GM19372 (cell line): ENCODE measurements at regions not wholly inside any gene's neighbourhood (a gene's known extent, or its start where the extent isn't known, plus 50 kb on each side); places are given as distances from the start of the nearest gene placed in this dataset.
"Not testable (repeated sequence)": the region's sequence is repeated elsewhere in the genome, so short reads cannot be mapped to it uniquely, and the experiment has no call there.

Source experiments
- ATAC-seq: cut with Tn5 transposase; IDR thresholded peaks from one replicate; pipeline ENCODE4 v1.9.1; 2021; ENCODE audit warnings: mild to moderate bottlenecking, low read depth, moderate library complexity; ENCODE audit not compliant: unreplicated experiment

DNA sequence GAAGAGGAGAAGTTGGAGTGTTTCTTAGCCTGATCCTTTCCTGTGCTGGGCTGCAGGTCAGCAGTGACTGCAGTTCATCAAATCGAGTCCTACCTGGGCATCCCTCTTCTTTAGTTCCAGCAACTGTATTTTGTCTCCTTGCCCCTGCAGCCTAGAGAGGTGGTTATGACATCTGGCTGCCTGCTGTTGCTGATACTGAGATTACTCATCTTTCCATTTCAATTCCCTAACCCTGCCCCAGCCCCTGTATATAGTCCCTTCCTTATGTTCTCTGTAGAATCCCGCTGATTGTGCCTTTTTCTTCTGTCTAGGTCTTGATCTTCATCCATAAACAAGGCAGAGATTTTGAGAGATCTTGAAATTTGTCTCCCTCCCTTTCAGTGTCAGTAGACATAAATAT, 393.3 kb downstream of the EDEM1 start:
- no peak for ATAC-seq

GRCh38 chr3:5581743-5582142, 394.2 kb downstream of the EDEM1 start:
- no peak for ATAC-seq

GRCh38 chr3:5583920-5584319, 396.4 kb downstream of the EDEM1 start:
- ATAC-seq: no peak

DNA sequence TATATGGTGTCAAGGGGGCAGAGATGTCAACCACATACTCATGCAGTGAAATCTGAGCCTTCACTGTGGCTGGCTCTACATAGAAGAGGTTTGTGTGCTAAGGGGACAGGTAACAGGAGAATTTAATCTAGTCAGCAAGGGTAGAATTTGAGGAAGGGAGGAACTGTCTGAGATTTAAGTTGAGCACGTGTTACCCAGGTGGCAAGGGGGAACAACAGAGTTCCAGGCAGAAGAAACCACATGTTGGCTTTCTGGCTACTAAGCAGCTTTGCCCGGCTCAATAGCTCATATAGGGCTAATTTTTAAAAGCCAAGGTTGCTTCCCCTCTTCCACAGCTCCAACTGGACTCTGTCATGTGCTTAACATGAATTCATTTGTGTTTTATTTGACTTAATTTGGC, 397.6 kb downstream of the EDEM1 start:
- ATAC-seq: no peak

GRCh38 chr3:5606884-5607472, 419.5 kb downstream of the EDEM1 start:
- no peak for ATAC-seq

GRCh38 chr3:5607581-5607980, 420.1 kb downstream of the EDEM1 start:
- ATAC-seq: no peak

GRCh38 chr3:5608971-5609370, 421.5 kb downstream of the EDEM1 start:
- ATAC-seq: not testable (repeated sequence)

- no peak for ATAC-seq
These were observed 426.1 kb downstream of the EDEM1 start for GRCh38 chr3:5613599-5613998.

DNA sequence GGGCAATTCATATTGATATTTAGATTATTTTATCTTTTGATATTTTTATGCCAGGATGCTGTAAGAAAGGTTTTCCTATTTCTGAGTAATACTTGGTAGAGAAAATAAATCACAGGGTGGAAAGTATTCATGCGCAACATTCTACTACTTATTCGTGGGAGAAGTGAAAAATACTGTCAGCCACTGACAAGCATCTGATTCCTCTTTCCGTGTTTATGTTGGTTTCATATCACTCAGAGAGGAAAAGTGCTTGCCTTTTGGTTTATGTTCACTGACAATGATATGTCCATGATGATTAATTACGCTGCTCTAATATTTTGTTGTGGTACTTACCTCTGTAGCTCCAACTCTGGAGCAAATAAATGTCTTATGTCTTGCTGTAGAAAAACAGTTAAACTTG, 429.4 kb downstream of the EDEM1 start:
- ATAC-seq: no peak

DNA sequence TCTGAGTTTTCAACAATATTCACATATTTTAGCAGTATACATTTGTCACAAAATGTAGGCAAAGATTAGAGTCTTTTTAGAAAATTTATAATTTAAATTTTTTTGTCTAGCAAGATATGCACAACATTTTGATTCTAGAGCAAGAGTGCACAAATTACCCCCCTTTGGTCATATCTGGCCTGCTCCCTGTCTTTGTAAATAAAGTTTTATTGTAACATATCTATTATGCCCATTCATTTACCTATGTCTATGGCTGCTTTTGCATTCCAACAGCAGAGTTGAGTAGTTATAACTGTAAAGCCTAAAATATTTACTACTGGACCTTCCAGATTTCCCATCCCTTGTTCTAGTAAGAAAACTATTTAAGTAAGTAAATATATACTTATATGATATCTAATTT, 430.7 kb downstream of the EDEM1 start:
- ATAC-seq: no peak

DNA sequence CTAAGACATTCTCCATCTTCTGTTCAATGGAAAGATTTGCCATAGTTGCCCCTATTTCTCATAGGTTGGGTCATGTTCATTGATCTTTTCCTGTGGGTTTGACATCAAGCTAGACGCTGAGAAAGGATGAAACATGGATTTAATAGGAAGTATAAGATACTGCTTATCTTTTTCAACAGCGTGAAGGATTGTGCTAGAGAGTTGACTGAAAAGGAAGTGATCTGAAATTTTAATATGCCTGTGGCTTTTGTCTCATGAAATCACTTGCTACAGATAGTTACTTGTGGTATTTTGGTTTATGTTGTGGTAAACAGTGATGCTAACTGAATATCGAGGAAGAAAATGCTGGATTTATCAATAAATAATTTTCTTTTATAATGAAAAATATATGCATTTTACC, 442.9 kb downstream of the EDEM1 start:
- no peak for ATAC-seq

GRCh38 chr3:5633960-5634359, 446.5 kb downstream of the EDEM1 start:
- ATAC-seq: no peak

- no peak for ATAC-seq
These were observed 446.9 kb downstream of the EDEM1 start for GRCh38 chr3:5634411-5634810.

DNA sequence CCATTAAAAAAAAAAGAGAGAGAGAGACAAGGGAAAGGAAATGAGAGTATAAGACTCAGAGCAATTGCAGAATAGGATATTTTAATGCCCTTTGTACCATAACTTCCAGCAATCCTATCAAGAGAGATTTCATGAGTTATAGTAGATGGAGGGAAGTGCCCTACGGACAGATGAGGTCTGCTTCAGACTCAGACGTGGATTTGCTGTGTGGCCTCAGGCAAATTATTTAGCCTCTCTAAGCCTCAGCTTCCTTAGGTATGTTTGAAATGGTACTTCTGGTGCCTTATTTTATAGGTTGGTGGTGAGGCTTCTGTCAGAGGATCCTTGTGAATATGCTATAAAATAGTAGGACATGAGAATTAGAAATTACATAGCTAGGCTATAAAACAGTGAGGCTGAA, 448.2 kb downstream of the EDEM1 start:
- ATAC-seq: no peak

DNA sequence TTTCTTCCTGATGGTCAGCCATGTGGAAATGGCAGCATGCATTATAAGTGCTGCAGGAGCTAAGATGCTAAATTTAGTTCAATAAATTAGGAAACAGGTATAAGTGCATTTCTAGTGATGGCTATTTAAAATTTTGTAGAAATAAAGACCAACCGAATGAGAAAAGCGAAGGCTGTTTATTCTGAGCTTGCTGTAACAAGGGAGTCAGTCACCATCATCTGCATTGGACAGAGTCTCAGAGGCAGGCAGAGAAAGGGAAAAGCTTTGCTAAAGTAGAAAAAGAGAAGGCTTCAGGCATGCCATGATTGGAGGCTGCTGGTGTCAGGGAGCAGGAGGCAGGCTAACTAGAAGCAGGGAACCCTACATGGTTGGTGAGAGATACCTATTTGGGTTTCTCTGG, 451.0 kb downstream of the EDEM1 start:
- ATAC-seq: no peak

DNA sequence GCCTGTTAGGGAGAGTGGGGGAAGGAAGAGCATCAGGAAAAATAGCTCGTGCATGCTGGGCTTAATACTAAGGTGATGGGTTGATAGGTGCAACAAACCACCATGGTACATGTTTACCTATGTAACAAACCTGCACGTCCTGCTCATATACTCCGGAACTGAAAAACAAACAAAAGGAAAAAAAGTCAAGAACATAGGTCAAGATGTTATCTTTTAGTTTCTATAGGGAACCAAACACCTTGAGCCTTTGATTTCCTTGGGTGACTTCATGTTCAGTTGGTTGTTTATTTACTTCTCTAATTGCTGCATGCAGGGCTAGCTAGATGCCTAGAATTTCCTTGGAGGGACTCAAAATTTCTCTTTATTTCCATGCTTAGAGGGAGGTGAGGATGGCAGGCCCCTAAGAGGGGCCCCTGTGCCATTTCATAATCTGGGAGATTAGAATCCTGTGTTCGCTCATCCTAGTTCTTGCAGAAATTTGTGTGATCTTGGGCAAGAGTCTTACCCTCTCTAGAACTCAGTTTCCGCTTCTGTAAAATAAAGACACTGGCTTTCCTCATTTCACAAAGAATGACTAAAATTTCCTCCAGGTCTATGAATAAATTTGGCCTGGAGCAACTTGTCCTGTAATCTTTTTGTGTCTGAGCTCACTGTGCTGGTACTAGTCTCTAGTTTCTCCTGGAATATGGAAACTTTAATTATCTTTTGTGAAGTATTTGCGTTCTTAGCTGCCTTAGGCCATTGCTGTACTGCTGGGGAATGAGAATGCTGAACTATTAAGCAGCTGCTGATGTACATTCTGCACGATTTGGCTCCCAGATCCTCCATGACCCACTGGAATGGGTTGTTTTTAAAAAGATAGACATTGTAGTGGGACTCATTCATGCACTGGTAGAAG, 457.5 kb downstream of the EDEM1 start:
- ATAC-seq: no peak

- ATAC-seq: no peak
These were observed 458.3 kb downstream of the EDEM1 start for GRCh38 chr3:5645692-5646410.

- no peak for ATAC-seq
These were observed 462.8 kb downstream of the EDEM1 start for GRCh38 chr3:5650303-5650702.

DNA sequence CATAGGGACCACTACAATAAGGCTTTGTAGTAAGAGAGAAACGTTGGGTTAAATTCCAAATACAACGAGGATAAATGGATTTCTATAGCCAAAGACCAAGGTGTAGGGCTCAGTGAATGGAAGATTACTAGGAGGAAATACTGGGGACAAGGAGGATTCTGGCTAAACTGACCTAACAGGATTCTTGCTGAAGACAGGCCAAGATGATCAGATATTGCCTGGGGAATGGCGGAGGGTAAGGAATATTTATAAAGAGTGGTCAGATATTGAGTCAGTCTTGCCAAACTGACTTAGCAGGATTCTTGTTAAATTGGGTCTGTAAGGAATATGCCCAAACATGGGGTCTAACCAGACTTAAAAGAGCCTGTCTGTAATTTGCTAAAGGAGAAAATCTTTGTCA, 463.8 kb downstream of the EDEM1 start:
- no peak for ATAC-seq

DNA sequence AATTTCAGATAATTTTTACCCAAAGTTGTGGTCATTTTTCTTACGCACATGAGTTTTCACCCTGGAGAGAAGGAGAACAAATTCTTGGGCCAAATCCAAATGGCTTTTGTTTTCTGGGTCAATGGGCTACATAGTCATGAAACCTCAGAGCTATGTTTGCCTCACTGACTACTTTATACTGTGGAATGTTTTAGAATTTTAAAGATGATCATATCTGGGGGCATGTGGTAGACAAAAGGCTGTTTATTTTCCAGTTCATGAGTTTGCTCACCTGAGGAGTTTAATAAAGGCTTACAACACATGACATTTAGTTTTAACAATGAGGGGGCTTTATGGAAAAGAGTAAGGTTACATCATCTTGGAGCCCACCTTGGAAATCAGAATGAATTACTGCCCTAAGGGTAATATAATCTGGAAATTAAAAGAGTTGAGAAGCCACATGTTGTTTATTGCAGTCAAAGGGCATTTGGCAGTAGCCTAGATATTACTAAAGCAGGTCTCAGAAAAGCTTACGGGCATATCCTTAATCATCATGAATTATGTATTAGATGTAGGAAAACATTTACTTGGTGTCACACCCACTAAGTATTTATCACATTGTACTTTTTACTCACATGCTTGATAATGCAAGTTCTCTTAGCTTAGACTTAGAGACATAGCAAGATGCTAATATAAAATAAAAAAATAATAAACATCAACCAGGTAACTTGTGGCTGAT, 466.1 kb downstream of the EDEM1 start:
- no peak for ATAC-seq

- no peak for ATAC-seq
These were observed 469.6 kb downstream of the EDEM1 start for GRCh38 chr3:5657106-5657505.
